Thyroid gland (tissue), 4 donors: ENCODE measurements at regions not wholly inside any gene's neighbourhood (a gene's known extent, or its start where the extent isn't known, plus 50 kb on each side); places are given as distances from the start of the nearest gene placed in this dataset.

Source experiments
- DNase-seq, 2 donors: peaks; one replicate each; pipeline ENCODE4 v3.0.0-alpha.2; 2019
- H3K27ac ChIP-seq, 3 donors: fragments of 200-600 bp; sonication (generic); 1 replicate in 2 of 3; 2 replicates in 1 of 3; pipeline ENCODE4 v1.5.1; 2016 to 2019; ENCODE audit warnings: mild to moderate bottlenecking in 1 of 3, moderate library complexity in 1 of 3
- H3K27me3 ChIP-seq: fragments of 200-600 bp; sonication (generic); one replicate; pipeline ENCODE4 v1.5.1; 2019
- H3K36me3 ChIP-seq, 2 donors: fragments of 200-600 bp; sonication (generic); one replicate each; pipeline ENCODE4 v1.5.1; 2016 to 2019
- H3K4me1 ChIP-seq, 2 donors: fragments of 200-600 bp; sonication (generic); one replicate each; pipeline ENCODE4 v1.5.1; 2017 to 2019
- H3K4me3 ChIP-seq, 3 donors: fragments of 200-600 bp; sonication (generic); replicated peaks in 1 of 3; 1 replicate in 2 of 3; 2 replicates in 1 of 3; pipeline ENCODE4 v1.5.1; 2016; ENCODE audit warnings: mild to moderate bottlenecking in 1 of 3
- H3K9me3 ChIP-seq: fragments of 200-600 bp; sonication (generic); one replicate; pipeline ENCODE4 v1.5.1; 2017
- POLR2A ChIP-seq, 2 donors: fragments of 450-650 bp; IDR thresholded peaks; one replicate each; pipeline ENCODE4 v1.6.1; 2017; ENCODE audit warnings: antibody characterized with exemption in 2 of 2, mild to moderate bottlenecking in 2 of 2, moderate library complexity in 1 of 2
- WGBS, 2 donors: methylation state at CpG; one replicate each; pipeline ENCODE4 v1.1.5; 2017; 5-methylcytosine and 5-hydroxymethylcytosine counted together
- intact Hi-C: fragments of 100-400 bp; cut with DNase I; formaldehyde crosslinking; loops from one replicate; pipeline ENCODE4 v1.15.1; 2023
- TF ChIP-seq, protein P1 (sequence below), 6 experiments: fragments of 200-600 bp in 3 of 6; fragments of 450-650 bp in 3 of 6; sonication (generic) in 3 of 6; IDR thresholded peaks; one replicate each; pipeline ENCODE4 v1.5.1; 2016 to 2019; ENCODE audit warnings: antibody characterized with exemption in 6 of 6, mild to moderate bottlenecking in 2 of 6, inconsistent platforms in 1 of 6, moderate library complexity in 1 of 6

DNA sequence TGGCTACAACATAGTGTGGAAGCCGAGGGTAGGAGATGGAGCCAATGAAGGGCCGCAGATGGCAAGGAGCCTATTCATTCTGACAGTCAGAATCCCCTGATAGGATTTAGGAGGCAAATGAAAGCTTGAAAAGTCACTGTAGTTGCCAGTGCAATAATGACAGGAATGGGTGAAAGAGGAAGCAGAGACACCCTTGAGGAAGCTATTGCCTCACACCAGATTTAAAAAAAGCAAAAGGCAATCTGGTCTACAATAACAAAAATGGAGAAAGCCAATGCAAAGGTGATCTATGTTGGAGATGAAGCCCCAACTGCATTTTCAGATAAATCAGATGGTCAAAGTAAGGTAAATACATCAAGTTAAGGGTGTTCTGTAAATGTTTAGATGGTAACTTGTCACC lies 158.5 kb downstream of the TUBA3C start:
- intact Hi-C loops, result no loop called here
- Histone ChIP-seq H3K4me1 (no peaks in the 10 kb centered on the region), H3K36me3 (no peaks in the 10 kb centered on the region), H3K9me3 (no peaks in the 10 kb centered on the region), H3K27me3 (no peaks in the 10 kb centered on the region), H3K27ac (no peak overlapping the region), H3K4me3 (no peak overlapping the region)
- WGBS, 2 donors, result 28 to 53% methylated on average over 2 of the region's 2 CpGs
- no peak for TF ChIP-seq POLR2A (IDR thresholded peaks at IDR 0.05)
- TF ChIP-seq, protein P1, sequence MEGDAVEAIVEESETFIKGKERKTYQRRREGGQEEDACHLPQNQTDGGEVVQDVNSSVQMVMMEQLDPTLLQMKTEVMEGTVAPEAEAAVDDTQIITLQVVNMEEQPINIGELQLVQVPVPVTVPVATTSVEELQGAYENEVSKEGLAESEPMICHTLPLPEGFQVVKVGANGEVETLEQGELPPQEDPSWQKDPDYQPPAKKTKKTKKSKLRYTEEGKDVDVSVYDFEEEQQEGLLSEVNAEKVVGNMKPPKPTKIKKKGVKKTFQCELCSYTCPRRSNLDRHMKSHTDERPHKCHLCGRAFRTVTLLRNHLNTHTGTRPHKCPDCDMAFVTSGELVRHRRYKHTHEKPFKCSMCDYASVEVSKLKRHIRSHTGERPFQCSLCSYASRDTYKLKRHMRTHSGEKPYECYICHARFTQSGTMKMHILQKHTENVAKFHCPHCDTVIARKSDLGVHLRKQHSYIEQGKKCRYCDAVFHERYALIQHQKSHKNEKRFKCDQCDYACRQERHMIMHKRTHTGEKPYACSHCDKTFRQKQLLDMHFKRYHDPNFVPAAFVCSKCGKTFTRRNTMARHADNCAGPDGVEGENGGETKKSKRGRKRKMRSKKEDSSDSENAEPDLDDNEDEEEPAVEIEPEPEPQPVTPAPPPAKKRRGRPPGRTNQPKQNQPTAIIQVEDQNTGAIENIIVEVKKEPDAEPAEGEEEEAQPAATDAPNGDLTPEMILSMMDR (IDR thresholded peaks at IDR 0.05), result no peak
- DNase-seq, result no peak

- 54 to 59% methylated on average over 4 of the region's 4 CpGs for WGBS, 2 donors
- Histone ChIP-seq H3K4me1 (no peaks in the 10 kb centered on the region), H3K9me3 (no peaks in the 10 kb centered on the region), H3K4me3 (no peak overlapping the region), H3K27me3 (no peaks in the 10 kb centered on the region), H3K36me3 (no peaks in the 10 kb centered on the region), H3K27ac (no peak overlapping the region)
- intact Hi-C loops, result no loop called here
- TF ChIP-seq, protein P1 (IDR thresholded peaks at IDR 0.05), result no peak
- no peak for TF ChIP-seq POLR2A (IDR thresholded peaks at IDR 0.05)
- no peak for DNase-seq
Observed at GRCh38 chr13:19020988-19021387, 160.6 kb downstream of the TUBA3C start.

GRCh38 chr13:18998389-18998788 lies 183.2 kb downstream of the TUBA3C start:
- TF ChIP-seq, protein P1 (IDR thresholded peaks at IDR 0.05), result no peak
- no peak for TF ChIP-seq POLR2A (IDR thresholded peaks at IDR 0.05)
- H3K4me3 ChIP-seq, result no peak overlapping the region
- intact Hi-C loops, result no loop called here
- H3K9me3 ChIP-seq, result no peaks in the 10 kb centered on the region
- no peaks in the 10 kb centered on the region for H3K36me3 ChIP-seq
- DNase-seq, result no peak
- no peaks in the 10 kb centered on the region for H3K27me3 ChIP-seq
- no peaks in the 10 kb centered on the region for H3K4me1 ChIP-seq
- no peak overlapping the region for H3K27ac ChIP-seq
- WGBS, 2 donors, result 66 to 75% methylated on average over 5 to 6 of the region's 6 CpGs

- H3K27ac ChIP-seq, result no peak overlapping the region
- H3K27me3 ChIP-seq, result no peaks in the 10 kb centered on the region
- no peaks in the 10 kb centered on the region for H3K4me1 ChIP-seq
- intact Hi-C loops, result no loop called here
- no peaks in the 10 kb centered on the region for H3K9me3 ChIP-seq
- TF ChIP-seq, protein P1 (IDR thresholded peaks at IDR 0.05), result no peak
- TF ChIP-seq POLR2A (IDR thresholded peaks at IDR 0.05), result no peak
- H3K36me3 ChIP-seq, result no peaks in the 10 kb centered on the region
- WGBS, 2 donors, result 86 to 91% methylated on average over 1 of the region's 1 CpG
- DNase-seq, result no peak
- H3K4me3 ChIP-seq, result no peak overlapping the region
Observed at GRCh38 chr13:18996627-18997051, 185.0 kb downstream of the TUBA3C start.

GRCh38 chr13:18996221-18996620 lies 185.4 kb downstream of the TUBA3C start:
- no peak overlapping the region for H3K4me3 ChIP-seq
- no peak for TF ChIP-seq POLR2A (IDR thresholded peaks at IDR 0.05)
- TF ChIP-seq, protein P1 (IDR thresholded peaks at IDR 0.05), result no peak
- H3K27me3 ChIP-seq, result no peaks in the 10 kb centered on the region
- no peak for DNase-seq
- no peak overlapping the region for H3K27ac ChIP-seq
- WGBS, 2 donors, result 34 to 42% methylated on average over 2 of the region's 2 CpGs
- no peaks in the 10 kb centered on the region for H3K36me3 ChIP-seq
- intact Hi-C loops, result no loop called here
- H3K9me3 ChIP-seq, result no peaks in the 10 kb centered on the region
- no peaks in the 10 kb centered on the region for H3K4me1 ChIP-seq
